Left kidney (tissue), 1 donor: ENCODE measurements at regions not wholly inside any gene's neighbourhood (a gene's known extent, or its start where the extent isn't known, plus 50 kb on each side); places are given as distances from the start of the nearest gene placed in this dataset.
"Not testable (repeated sequence)": the region's sequence is repeated elsewhere in the genome, so short reads cannot be mapped to it uniquely, and the experiment has no call there.

Experiments
- DNase-seq: peaks from one replicate; pipeline ENCODE4 v3.0.0-alpha.2; 2013

- DNase-seq: no peak
These were observed 1072.3 kb upstream of the DIAPH2 start for GRCh38 chrX:95612350-95612749.

- no peak for DNase-seq
These were observed 1062.4 kb upstream of the DIAPH2 start for GRCh38 chrX:95622200-95622599.

GRCh38 chrX:95626748-95627147 is 1057.9 kb upstream of the DIAPH2 start:
- DNase-seq: no peak

GRCh38 chrX:95628796-95629195 is 1055.8 kb upstream of the DIAPH2 start:
- DNase-seq: no peak

- DNase-seq: no peak
These were observed 1054.9 kb upstream of the DIAPH2 start for GRCh38 chrX:95629737-95630136.

GRCh38 chrX:95640226-95640625 is 1044.4 kb upstream of the DIAPH2 start:
- DNase-seq: no peak

- no peak for DNase-seq
These were observed 1038.9 kb upstream of the DIAPH2 start for GRCh38 chrX:95645738-95646137.

- DNase-seq: no peak
These were observed 1022.4 kb upstream of the DIAPH2 start for GRCh38 chrX:95662200-95662599.

- DNase-seq: no peak
These were observed 1018.6 kb upstream of the DIAPH2 start for GRCh38 chrX:95666056-95666455.

- no peak for DNase-seq
These were observed 1009.6 kb upstream of the DIAPH2 start for GRCh38 chrX:95675011-95675410.

- DNase-seq: no peak
These were observed 1008.8 kb upstream of the DIAPH2 start for GRCh38 chrX:95675794-95676193.

- DNase-seq: no peak
These were observed 1006.0 kb upstream of the DIAPH2 start for GRCh38 chrX:95678679-95679078.

- DNase-seq: no peak
These were observed 991.3 kb upstream of the DIAPH2 start for GRCh38 chrX:95693365-95693764.

GRCh38 chrX:95703696-95704095 is 980.9 kb upstream of the DIAPH2 start:
- no peak for DNase-seq

GRCh38 chrX:95716841-95717240 is 967.8 kb upstream of the DIAPH2 start:
- no peak for DNase-seq

GRCh38 chrX:95718746-95719145 is 965.9 kb upstream of the DIAPH2 start:
- no peak for DNase-seq

- DNase-seq: no peak
These were observed 963.6 kb upstream of the DIAPH2 start for GRCh38 chrX:95721011-95721410.

- DNase-seq: no peak
These were observed 956.2 kb upstream of the DIAPH2 start for GRCh38 chrX:95728446-95728845.

- no peak for DNase-seq
These were observed 955.2 kb upstream of the DIAPH2 start for GRCh38 chrX:95729401-95729800.

GRCh38 chrX:95733426-95733825 is 951.2 kb upstream of the DIAPH2 start:
- no peak for DNase-seq

GRCh38 chrX:95754411-95754810 is 930.2 kb upstream of the DIAPH2 start:
- DNase-seq: no peak

GRCh38 chrX:95760356-95760755 is 924.3 kb upstream of the DIAPH2 start:
- no peak for DNase-seq

- no peak for DNase-seq
These were observed 921.9 kb upstream of the DIAPH2 start for GRCh38 chrX:95762716-95763115.

GRCh38 chrX:95764972-95765451 is 919.6 kb upstream of the DIAPH2 start:
- peak; percentile 36 for DNase-seq

- not testable (repeated sequence) for DNase-seq
These were observed 913.4 kb upstream of the DIAPH2 start for GRCh38 chrX:95771198-95771597.
